IMR-90 (cell line): ENCODE measurements at regions not wholly inside any gene's neighbourhood (a gene's known extent, or its start where the extent isn't known, plus 50 kb on each side); places are given as distances from the start of the nearest gene placed in this dataset.
A peak's percentile ranks its signal among the peaks of the same experiment; 100 is the strongest.

Source experiments
- ATAC-seq: fragments of 200-7000 bp; cut with Tn5 transposase; 2 replicates; pipeline ENCODE4 v1.9.1; 2020; ENCODE audit warnings: low read depth, mild to moderate bottlenecking, moderate library complexity
- BruUV-seq: library from RNA; stranded (reverse); fragments of 400-500 nt; replicated peaks from 2 replicates; lab custom pipeline; 2021; lab: Mats Ljungman, UMichigan
- CTCF ChIA-PET: fragments of 300-600 bp; formaldehyde crosslinking; extraction: SDS; loops from one replicate; lab custom pipeline; 2021; ENCODE audit warnings: antibody characterized with exemption; lab: Yijun Ruan, JAX
- POLR2A ChIA-PET: fragments of 300-600 bp; sonication (Branson Sonifier 250); formaldehyde crosslinking; loops from one replicate; lab custom pipeline; 2022; ENCODE audit warnings: antibody characterized with exemption; ENCODE audit not compliant: unreplicated experiment; lab: Charles Lee
- DNase-seq: peaks from one replicate; pipeline ENCODE4 v3.0.0; 2013
- H2AFZ ChIP-seq: replicated peaks from 2 replicates; pipeline ENCODE3; 2013; ENCODE audit warnings: low read length, mild to moderate bottlenecking; ENCODE audit not compliant: poor library complexity
- H2AK5ac ChIP-seq: 2 replicates; pipeline ENCODE4 v1.6.1; 2013; ENCODE audit warnings: low read depth, low read length, inconsistent platforms
- H2AK9ac ChIP-seq: replicated peaks from 2 replicates; pipeline ENCODE3; 2013; ENCODE audit warnings: mild to moderate bottlenecking, low read depth, low read length, moderate library complexity; ENCODE audit not compliant: poor library complexity
- H2BK120ac ChIP-seq: 2 replicates; pipeline ENCODE4 v1.6.1; 2013; ENCODE audit warnings: low read depth, low read length, inconsistent platforms
- H2BK15ac ChIP-seq: 3 replicates; pipeline ENCODE4 v1.6.1; 2013; ENCODE audit warnings: low read depth, low read length, inconsistent platforms
- H2BK20ac ChIP-seq: 2 replicates; pipeline ENCODE4 v1.6.1; 2013; ENCODE audit warnings: low read depth, mild to moderate bottlenecking, inconsistent platforms, low read length, moderate library complexity
- H2BK5ac ChIP-seq: 2 replicates; pipeline ENCODE4 v1.6.1; 2013; ENCODE audit warnings: mild to moderate bottlenecking, low read depth, low read length, inconsistent platforms; ENCODE audit not compliant: poor library complexity, severe bottlenecking
- H3K14ac ChIP-seq: replicated peaks from 2 replicates; pipeline ENCODE4 v1.6.1; 2013; ENCODE audit warnings: low read depth, low read length, inconsistent platforms
- H3K18ac ChIP-seq: 2 replicates; pipeline ENCODE4 v1.6.1; 2013; ENCODE audit warnings: low read depth, low read length, control low read depth
- H3K23ac ChIP-seq: 2 replicates; pipeline ENCODE4 v1.6.1; 2013; ENCODE audit warnings: low read depth, low read length, inconsistent platforms
- H3K27ac ChIP-seq: 2 replicates; pipeline ENCODE4 v1.5.1; 2013; ENCODE audit warnings: mild to moderate bottlenecking, control low read depth, low read length; ENCODE audit not compliant: insufficient read depth
- H3K27me3 ChIP-seq: 2 replicates; pipeline ENCODE4 v1.6.1; 2013; ENCODE audit warnings: low read length; ENCODE audit not compliant: control insufficient read depth, insufficient read depth
- H3K36me3 ChIP-seq: 2 replicates; pipeline ENCODE4 v1.6.1; 2013; ENCODE audit warnings: low read length, mixed read lengths; ENCODE audit not compliant: control insufficient read depth, insufficient read depth
- H3K4ac ChIP-seq: 2 replicates; pipeline ENCODE4 v1.6.1; 2013; ENCODE audit warnings: low read depth, low read length, inconsistent platforms
- H3K4me1 ChIP-seq: 2 replicates; pipeline ENCODE4 v1.6.1; 2013; ENCODE audit warnings: low read length, mixed read lengths; ENCODE audit not compliant: control insufficient read depth, insufficient read depth
- H3K4me2 ChIP-seq: 2 replicates; pipeline ENCODE4 v1.6.1; 2013; ENCODE audit warnings: low read depth, mild to moderate bottlenecking, control low read depth, low read length, moderate library complexity
- H3K4me3 ChIP-seq: 2 replicates; pipeline ENCODE4 v1.5.1; 2013; ENCODE audit warnings: low read depth, mild to moderate bottlenecking, control low read depth, low read length, moderate library complexity; ENCODE audit not compliant: insufficient read depth
- H3K56ac ChIP-seq: 2 replicates; pipeline ENCODE4 v1.6.1; 2013; ENCODE audit warnings: low read length, inconsistent platforms; ENCODE audit not compliant: insufficient read depth; ENCODE audit errors: extremely low read depth
- H3K79me1 ChIP-seq, 2 experiments: 2 replicates each; pipeline ENCODE4 v1.6.1; 2013; ENCODE audit warnings: low read length in 2 of 2, inconsistent platforms in 1 of 2, low read depth in 1 of 2
- H3K9ac ChIP-seq: 2 replicates; pipeline ENCODE4 v1.6.1; 2013; ENCODE audit warnings: low read depth, low read length, control low read depth
- H3K9me1 ChIP-seq: 2 replicates; pipeline ENCODE4 v1.6.1; 2013; ENCODE audit warnings: low read length, inconsistent platforms; ENCODE audit not compliant: insufficient read depth
- H3K9me3 ChIP-seq: 2 replicates; pipeline ENCODE4 v1.6.1; 2013; ENCODE audit warnings: low read length; ENCODE audit not compliant: control insufficient read depth, insufficient read depth
- H4K20me1 ChIP-seq: 2 replicates; pipeline ENCODE4 v1.6.1; 2013; ENCODE audit warnings: low read length, inconsistent platforms; ENCODE audit not compliant: insufficient read depth
- H4K5ac ChIP-seq: 2 replicates; pipeline ENCODE4 v1.6.1; 2013; ENCODE audit warnings: mild to moderate bottlenecking, low read depth, low read length, control low read depth
- H4K8ac ChIP-seq, 2 experiments: 2 replicates each; pipeline ENCODE4 v1.6.1; 2013; ENCODE audit warnings: low read depth in 2 of 2, low read length in 2 of 2, control low read depth in 1 of 2, inconsistent platforms in 1 of 2
- H4K91ac ChIP-seq: 2 replicates; pipeline ENCODE4 v1.6.1; 2013; ENCODE audit warnings: low read depth, low read length, inconsistent platforms; ENCODE audit not compliant: insufficient read depth
- BHLHE40 ChIP-seq: fragments of 150-350 bp; IDR thresholded peaks from 2 replicates; pipeline ENCODE4 v1.6.1; 2016; ENCODE audit warnings: mild to moderate bottlenecking, low read depth, low read length
- FOS ChIP-seq: fragments of 150-350 bp; IDR thresholded peaks from 2 replicates; pipeline ENCODE4 v1.6.1; 2016; ENCODE audit warnings: low read depth, low read length
- WGBS, 2 experiments: methylation state at CpG; one replicate each; pipeline versions ENCODE4 v1.1.5 to v1.1.7; 2013; ENCODE audit warnings: missing lambda C conversion rate in 2 of 2; ENCODE audit not compliant: insufficient read length in 1 of 2; ENCODE audit errors: extremely low coverage in 2 of 2; 5-methylcytosine and 5-hydroxymethylcytosine counted together
- dilution Hi-C: fragments of 300-500 bp; cut with HindIII; formaldehyde crosslinking; loops from one replicate; pipeline ENCODE4 v1.14.3; 2018; ENCODE audit warnings: low sequenced_read_pairs; ENCODE audit not compliant: unreplicated experiment
- in situ Hi-C: fragments of 300-500 bp; cut with MboI; formaldehyde crosslinking; loops from 3 replicates; pipeline ENCODE4 v1.14.3; 2019; ENCODE audit warnings: low sequenced_read_pairs, inconsistent platforms, mixed read lengths
- intact Hi-C: fragments of 100-400 bp; cut with micrococcal nuclease; formaldehyde crosslinking; loops from 2 replicates; pipeline ENCODE4 v1.10.0; 2022
- TF ChIP-seq, protein P1 (sequence below): conservative IDR thresholded peaks from 2 replicates; pipeline ENCODE4 v1.5.1; 2012; ENCODE audit warnings: mild to moderate bottlenecking, low read depth, low read length, improper control_type of control experiment
- TF ChIP-seq, protein P2 (sequence below): fragments of 150-350 bp; IDR thresholded peaks from 2 replicates; pipeline ENCODE4 v1.6.1; 2016; ENCODE audit warnings: low read depth, mild to moderate bottlenecking, low read length, moderate library complexity, borderline replicate concordance

DNA sequence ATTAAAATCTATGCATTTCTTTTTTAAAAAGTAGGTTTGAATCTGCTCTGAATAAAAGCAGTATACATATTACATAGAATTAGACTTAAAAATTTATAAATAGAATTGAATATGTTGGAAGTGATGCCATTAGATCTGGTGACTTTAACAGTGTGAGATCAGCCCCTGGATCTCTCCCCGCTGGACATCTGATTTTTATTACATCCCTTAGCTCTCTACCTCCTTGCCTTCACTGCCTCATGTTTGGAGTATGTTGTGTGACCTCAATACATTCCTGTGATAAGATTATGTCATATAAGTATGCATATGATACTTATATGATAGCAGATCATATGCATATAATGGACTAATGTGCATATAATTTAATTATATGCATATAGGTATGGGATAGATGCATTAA is 643.4 kb upstream of the NR2F2 start:
- Histone ChIP-seq H3K9me1 (no peaks in the 10 kb centered on the region; the same call in 1 of the 2 replicates), H4K5ac (no peak overlapping the region), H3K4me2 (no peak overlapping the region), H3K79me1 (no peaks in the 10 kb centered on the region), H3K9ac (no peak overlapping the region), H3K36me3 (no peaks in the 10 kb centered on the region), H3K9me3 (0 out of 2 replicates have a peak, but pooled peaks cover 2% of the 10 kb centered on the region), H3K4me1 (peaks cover 2% of the 10 kb centered on the region; the same call in 1 of the 2 replicates), H3K23ac (no peak overlapping the region), H2AK9ac (no peak overlapping the region), H3K27me3 (no peaks in the 10 kb centered on the region), H2BK20ac (no peak overlapping the region), H3K4me3 (no peak overlapping the region), H3K18ac (no peak overlapping the region), H2AK5ac (no peak overlapping the region; the same call in 1 of the 2 replicates), H4K8ac (no peak overlapping the region), H2BK120ac (no peak overlapping the region), H2AFZ (no peak overlapping the region), H4K20me1 (no peaks in the 10 kb centered on the region), H2BK5ac (no peak overlapping the region), H4K91ac (no peak overlapping the region), H3K56ac (no peak overlapping the region), H3K4ac (no peak overlapping the region), H3K27ac (no peak overlapping the region), H2BK15ac (no peak overlapping the region), H3K14ac (no peak overlapping the region)
- ChIA-PET CTCF (no interaction called here), POLR2A (no interaction called here)
- in situ Hi-C loops: no loop called here
- TF ChIP-seq, protein P1, sequence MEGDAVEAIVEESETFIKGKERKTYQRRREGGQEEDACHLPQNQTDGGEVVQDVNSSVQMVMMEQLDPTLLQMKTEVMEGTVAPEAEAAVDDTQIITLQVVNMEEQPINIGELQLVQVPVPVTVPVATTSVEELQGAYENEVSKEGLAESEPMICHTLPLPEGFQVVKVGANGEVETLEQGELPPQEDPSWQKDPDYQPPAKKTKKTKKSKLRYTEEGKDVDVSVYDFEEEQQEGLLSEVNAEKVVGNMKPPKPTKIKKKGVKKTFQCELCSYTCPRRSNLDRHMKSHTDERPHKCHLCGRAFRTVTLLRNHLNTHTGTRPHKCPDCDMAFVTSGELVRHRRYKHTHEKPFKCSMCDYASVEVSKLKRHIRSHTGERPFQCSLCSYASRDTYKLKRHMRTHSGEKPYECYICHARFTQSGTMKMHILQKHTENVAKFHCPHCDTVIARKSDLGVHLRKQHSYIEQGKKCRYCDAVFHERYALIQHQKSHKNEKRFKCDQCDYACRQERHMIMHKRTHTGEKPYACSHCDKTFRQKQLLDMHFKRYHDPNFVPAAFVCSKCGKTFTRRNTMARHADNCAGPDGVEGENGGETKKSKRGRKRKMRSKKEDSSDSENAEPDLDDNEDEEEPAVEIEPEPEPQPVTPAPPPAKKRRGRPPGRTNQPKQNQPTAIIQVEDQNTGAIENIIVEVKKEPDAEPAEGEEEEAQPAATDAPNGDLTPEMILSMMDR: no peak
- TF ChIP-seq, protein P2, sequence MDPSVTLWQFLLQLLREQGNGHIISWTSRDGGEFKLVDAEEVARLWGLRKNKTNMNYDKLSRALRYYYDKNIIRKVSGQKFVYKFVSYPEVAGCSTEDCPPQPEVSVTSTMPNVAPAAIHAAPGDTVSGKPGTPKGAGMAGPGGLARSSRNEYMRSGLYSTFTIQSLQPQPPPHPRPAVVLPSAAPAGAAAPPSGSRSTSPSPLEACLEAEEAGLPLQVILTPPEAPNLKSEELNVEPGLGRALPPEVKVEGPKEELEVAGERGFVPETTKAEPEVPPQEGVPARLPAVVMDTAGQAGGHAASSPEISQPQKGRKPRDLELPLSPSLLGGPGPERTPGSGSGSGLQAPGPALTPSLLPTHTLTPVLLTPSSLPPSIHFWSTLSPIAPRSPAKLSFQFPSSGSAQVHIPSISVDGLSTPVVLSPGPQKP: no peak
- TF ChIP-seq FOS (no peak), BHLHE40 (no peak)
- dilution Hi-C loops: no loop called here
- WGBS, 2 experiments: no CpG with 5 or more reads among the region's 1 CpG
- DNase-seq (peak; percentile 12), ATAC-seq (no peak)
- no TSS peak for BruUV-seq
- intact Hi-C loops: no loop called here
